UCSD-AML1 (cell line): ENCODE measurements at regions not wholly inside any gene's neighbourhood (a gene's known extent, or its start where the extent isn't known, plus 50 kb on each side); places are given as distances from the start of the nearest gene placed in this dataset.
"Not testable (repeated sequence)": the region's sequence is repeated elsewhere in the genome, so short reads cannot be mapped to it uniquely, and the experiment has no call there.

ENCODE experiments used
- DNase-seq: peaks from one replicate; lab custom pipeline; 2025; ENCODE audit not compliant: unreplicated experiment; lab: John Stamatoyannopoulos, UW

DNA sequence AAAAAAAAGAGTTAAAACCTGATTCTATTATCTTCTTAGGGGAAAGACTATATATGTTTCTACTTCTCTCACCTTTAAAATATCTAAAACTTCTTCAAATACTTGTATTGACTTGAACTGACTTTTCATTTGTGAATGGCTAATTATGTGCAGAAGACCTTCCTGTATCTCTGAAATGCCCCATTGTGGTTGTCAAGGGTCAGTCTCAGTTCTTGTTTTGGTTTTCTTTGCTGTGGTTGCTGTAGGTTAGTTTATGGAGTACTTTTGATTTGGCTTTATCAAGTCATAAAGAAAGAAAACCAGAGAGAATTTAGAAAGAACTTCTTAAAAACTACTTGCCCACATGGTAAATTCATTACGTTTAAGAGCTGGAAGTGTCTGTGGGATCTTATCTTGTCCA lies 345.3 kb upstream of the POU1F1 start:
- no peak for DNase-seq

DNA sequence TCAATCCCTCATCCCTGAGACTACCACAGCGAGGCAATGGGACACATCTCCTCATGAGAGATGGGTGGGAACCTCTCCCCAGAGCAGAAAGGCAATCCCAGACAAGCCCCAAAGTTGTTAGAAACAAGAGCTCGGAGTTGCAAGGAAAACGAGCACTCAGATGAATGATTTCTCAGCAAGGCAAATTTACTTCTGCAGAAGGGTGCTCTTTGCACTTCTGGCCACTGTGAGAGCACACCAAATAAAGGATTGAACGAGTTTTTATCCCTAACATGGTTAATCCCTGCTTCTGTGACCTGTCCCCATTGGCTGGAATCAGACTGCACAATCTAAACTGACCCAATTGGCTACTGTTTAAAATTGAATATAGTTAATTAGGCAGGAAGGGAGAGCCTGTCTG lies 339.1 kb upstream of the POU1F1 start:
- no peak for DNase-seq

DNA sequence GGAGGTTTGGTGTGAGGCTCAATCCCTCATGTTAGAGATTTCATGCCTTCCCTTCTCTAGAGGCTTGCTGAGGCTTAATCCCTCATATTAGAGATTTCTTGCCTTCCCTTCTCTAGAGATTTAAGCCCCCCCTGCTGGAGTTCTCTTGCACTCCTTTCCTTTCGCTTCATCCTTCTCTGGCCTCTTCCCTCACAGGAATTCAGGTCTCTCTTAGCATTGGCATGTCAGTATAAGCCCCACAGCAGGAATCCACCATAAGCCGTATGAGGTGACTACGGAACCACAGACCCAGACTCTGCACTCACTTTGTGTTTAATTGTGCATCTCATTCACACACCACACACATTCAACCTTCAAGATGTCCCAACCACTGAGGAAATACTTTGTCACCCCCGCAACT lies 338.6 kb upstream of the POU1F1 start:
- DNase-seq = no peak

DNA sequence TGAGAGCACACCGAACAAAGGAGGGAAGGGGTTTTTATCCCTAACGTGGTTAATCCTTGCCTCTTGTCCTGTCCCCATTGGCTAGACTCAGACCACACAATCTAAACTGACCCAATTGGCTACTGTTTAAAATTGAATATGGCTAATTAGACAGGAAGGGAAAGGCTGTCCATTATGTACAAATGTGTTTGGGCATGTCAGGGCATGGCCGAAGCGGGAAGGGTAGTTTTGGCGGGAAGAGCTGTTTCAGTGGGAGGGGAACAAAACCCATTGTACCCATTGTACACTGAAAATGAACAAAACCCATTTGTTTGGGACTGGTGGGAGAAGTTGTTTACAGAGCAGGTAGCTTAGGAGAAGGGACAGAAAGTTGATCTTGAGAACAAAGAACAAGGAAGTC lies 330.9 kb upstream of the POU1F1 start:
- no peak for DNase-seq

DNA sequence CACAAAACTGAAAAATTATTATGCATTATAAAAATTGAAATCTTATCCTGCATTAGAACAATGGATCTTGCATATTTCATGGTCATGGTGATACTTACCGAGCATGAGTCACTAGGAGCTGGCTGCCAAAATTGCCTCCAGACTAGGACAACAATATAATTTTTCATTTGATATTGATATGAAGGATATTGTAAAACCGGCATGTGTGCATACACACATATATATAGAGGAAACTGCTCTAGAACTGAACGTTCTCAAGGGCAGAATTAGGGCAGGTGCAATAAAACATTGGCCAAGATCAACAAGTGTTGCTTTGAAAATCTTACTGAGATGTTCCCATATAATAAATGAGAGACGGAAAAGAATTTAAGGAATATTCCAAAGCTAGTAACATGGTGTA lies 319.4 kb upstream of the POU1F1 start:
- DNase-seq = no peak

DNA sequence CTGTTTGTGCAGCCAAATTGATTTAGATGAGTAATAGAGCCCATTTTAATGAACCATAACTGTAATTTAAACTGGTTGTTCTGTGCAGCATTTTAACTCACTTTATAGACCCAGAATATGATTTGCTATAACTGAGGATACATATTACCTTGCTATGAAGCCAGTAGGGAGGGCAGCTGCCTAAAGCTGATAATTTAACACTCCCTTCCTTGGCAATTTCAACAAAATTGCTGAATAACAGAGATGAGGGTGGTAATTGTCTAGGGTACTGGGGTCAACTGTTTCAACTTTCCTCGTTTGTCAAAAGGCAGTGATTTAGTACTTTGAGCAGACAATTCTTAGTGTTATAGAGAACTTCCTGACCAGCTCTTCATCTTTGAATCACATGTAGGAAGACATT lies 304.9 kb upstream of the POU1F1 start:
- no peak for DNase-seq

DNA sequence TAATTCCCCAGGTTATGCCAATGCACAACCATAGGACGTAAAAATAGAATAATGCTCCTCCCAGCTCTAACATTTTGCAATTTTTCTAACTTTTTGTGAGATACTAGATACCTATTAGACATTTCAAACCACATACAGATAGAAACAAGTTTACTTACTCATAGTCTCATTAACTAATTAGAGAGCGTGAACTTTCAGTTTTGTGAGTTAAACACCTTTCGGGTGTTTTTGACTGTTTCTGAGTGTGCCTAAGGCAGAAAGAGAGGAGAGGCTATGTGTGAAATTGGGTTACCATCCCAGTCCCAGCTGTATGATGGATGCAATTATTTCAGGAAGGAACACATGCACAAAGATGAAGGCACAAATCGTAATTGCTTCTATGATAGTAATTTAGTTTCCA lies 300.4 kb upstream of the POU1F1 start:
- DNase-seq = no peak

DNA sequence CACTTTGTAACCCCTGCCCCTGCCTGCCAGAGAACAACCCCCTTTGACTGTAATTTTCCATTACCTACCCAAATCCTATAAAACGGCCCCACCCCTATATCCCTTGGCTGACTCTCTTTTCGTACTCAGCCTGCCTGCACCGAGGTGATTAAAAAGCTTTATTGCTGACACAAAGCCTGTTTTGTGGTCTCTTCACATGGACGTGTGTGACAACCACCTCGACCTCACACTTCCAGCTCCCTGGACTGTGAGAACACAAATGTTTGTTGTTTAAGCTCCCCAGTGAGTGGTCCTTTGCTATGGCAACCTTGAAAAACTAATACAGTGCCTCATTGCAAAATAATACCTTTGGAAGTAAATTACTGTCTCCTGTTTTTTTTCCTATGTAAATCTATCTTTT lies 299.2 kb upstream of the POU1F1 start:
- no peak for DNase-seq

DNA sequence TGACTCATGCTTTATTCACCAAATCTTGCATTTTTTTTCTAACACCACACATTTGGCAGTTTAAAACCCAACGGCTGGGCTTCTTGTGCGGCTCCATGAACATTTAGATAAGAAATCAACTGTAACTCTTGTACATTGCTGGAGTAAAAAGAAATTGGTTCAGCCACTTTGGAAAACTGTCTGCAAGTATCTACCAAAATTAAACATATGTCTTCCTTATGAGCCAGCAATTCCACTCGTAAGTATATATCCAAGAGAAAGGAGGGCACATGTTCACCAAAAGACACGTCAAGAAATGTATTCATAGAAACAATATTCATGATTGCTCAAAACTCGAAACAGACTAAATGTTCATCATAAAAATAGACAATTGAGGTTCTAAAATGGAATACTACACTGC lies 291.9 kb upstream of the POU1F1 start:
- DNase-seq = no peak

DNA sequence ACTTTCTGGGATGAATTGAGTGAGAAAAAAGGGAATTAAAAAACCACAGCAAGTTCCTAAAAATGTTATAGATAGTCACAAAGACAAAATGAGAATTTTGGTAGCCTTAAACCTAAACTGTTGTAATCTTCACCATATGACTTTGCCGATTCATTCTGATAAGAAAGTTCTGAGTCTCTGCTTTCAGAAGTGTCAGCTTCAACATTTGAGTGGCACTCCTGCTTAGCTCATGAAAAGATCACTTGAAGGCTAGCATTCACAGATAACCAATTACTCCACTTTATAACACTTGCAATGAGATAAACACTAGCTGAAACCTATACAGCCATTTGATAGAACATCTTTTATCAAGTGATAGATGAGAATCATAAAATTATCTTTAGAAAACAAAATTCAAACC lies 288.1 kb upstream of the POU1F1 start:
- DNase-seq = no peak

DNA sequence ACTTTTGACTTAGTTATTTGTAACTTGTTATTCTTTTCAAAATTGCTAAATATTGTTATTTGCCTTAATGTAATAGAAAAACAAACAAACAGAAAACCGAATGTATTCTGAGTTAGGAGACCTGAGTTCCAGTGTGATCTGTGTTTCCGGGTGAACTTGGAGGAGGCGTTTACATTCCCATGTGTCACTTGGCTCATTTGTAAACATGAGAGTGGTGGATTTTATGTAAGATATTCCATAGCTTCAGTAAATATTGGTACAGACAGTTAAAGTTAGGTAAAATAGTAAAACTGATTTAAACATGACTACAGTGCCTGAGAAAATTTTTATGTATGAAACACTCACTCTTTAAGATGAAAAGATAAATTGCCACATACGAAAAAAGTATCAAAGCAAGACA lies 287.3 kb upstream of the POU1F1 start:
- no peak for DNase-seq

DNA sequence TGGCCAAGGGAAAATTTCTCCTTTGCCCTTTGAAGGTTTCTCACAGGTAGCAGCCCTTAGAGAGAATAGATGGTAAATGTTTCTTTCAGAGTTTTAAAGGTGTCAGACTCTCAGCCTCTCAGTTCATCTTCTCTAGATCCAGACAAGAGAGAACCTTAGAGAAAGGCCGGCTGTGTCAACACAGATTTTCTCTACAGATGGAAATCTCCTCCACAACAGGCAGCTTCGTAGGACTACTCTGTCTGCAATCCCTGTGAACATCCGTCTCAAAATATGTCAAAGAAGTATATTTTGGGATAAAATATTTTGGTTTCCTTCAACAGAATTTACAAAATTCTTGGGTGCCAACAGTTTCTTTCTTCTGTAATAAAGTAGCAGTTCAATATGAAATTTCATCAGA lies 282.1 kb upstream of the POU1F1 start:
- DNase-seq = no peak

DNA sequence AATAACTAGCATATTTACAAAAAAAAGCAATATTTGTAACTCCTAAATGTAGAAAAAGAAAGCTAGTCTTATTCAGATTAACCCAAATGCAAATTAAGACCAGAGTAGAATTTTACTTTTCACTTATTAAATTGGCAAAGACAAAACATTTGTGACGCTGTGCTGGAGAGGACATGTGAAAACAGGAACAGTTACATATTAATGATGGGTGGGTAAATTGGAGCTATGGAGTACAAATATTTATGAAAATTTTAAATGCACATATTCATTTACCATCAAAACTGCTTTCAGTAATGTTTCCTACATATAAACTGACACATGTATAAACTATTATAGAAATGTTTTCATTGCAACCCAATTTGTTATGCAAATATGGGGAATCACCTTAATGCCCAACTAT lies 278.9 kb upstream of the POU1F1 start:
- DNase-seq = no peak

DNA sequence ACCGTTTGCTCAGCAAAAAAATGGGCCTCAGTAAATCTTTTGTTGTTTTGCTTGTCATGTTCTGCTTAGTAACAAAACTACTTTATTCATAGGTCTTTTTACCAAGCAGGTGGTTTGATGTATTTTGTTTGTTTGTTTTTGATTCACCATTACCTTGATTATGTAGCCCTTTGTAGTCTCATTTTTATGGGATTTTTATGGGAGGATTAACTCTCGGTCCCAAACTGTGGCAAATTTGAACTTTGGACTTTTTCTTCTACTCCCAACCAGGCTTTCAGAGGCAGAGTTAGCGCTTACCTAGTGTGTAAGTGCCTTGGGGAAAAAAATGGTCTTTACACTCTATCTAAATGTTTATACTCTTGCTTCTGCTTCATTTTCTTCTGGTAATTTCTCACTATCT lies 276.7 kb upstream of the POU1F1 start:
- DNase-seq = no peak

DNA sequence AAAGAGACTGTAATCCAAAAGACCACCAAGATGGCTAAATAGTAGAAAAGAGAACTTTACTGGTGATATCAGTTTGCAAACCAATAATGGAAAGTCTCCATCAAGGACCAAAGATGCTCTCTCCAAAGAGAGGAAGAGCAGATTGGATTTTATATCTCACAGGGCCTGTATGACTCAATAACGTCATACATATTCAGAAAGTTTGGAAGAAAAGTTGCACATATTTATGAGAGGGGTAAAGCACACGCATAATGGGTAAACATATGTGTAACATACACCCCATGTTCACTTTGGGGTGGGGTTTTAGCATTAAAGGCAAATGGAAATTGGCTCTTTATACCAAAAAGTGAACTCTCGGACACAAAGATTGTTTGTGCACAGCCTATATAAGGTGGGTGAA lies 274.5 kb upstream of the POU1F1 start:
- DNase-seq = no peak

DNA sequence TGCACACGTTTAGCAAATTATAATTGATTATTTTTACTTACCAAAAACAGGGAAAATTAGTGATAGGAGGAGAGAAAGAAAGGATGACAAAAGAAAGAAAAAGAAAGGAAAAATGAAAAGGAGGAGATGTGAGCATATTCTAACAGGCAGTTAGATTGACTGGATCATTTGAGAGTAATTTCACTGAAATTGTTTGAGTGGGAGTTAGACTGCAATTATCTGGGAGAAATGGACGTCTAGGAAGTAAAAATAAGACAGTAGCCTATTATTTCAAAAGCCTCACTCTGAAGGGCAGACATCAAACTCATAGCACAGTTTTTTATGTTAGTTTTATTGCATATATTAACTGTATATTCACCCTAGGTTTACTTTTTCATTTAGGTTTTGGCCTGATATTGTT lies 272.8 kb upstream of the POU1F1 start:
- DNase-seq = no peak

DNA sequence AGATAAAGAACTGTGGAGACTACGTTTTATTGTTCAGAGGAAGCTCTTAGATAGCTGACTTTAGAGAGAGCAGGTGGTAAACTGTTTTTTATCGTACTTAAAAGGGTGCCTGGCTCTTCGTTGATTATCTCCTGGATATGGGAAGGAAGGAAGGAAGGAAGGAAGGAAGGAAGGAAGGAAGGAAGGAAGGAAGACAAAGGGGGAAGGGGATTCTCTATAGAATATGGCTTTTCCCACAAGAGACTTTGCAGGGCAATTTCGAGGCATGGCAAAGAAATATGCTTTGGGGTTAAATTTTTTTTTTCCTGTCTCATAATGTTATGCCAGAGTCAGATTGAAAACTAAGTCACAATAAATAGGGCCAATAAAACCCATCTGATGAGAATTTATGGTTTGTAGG lies 271.9 kb upstream of the POU1F1 start:
- DNase-seq = no peak

DNA sequence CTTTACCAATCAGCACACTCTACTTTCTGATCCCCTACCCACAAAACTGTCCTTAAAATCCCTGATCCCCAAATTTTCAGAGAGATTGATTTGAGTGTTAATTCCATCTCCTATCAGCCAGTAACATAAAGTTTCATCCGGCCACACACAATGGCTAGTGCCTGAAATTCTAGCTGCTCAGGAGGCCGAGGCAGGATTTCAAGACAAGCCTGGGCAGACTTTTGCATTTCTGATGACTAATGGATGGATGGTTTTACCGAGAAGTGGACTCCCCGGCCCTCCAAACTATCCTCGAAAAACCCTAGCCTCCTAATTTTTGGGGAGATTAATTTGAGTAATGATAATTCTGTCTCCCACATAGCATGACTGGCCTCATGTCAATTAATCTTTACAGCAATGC lies 269.8 kb upstream of the POU1F1 start:
- no peak for DNase-seq

DNA sequence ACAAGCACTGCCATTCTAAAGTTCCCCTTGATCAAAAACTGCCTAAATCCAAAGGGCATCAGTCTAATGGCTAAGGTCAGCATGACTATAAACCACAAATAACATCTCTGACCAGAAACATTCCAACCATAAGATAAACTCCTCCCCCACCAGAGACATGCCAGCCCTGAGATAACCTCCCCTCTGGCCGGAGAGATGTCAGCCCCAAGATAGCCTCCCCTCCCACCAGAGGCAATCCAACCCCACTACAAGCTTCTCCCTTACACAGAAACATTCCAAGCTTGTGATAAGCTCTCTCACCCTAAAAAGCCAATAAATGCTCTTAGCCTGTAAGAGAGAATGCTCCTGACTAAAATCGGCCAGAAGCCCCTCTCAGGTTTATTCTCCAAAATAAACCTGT lies 267.0 kb upstream of the POU1F1 start:
- not testable (repeated sequence) for DNase-seq

DNA sequence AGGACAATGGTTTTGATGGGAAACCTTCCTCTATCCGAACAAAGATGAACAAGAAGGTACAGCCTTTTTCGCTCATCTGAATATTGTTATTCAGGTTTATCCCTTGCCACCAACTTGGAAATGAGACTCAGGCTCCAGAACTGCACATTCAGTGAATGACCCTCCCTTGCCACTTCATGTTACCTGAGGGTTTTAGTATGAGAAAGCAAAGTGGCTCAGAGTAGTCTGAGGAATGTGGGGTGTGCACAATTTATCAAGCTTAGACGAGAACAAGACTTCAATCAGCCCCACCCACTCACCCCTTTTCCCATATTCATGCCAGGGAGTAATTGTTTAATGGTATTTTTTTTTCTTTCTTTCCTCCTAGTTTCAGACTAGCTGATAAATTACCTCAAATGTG lies 265.3 kb upstream of the POU1F1 start:
- DNase-seq = no peak

DNA sequence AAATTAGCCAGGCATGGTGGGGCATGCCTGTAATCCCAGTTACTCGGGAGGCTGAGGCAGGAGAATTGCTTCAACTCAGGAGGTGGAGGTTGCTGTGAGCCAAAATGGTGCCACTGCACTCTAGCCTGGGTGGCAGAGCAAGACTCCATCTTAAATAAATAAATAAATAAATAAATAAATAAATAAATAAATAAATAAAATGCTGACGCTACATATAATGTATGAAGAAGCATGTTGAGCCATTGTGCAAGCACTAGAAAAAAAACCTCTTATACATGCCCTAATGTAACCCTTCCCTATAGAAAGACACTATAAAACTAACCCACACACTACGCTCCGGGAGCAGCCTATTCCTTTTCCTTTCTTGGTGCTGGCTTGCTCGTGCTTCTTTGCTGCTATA lies 262.3 kb upstream of the POU1F1 start:
- DNase-seq = not testable (repeated sequence)

DNA sequence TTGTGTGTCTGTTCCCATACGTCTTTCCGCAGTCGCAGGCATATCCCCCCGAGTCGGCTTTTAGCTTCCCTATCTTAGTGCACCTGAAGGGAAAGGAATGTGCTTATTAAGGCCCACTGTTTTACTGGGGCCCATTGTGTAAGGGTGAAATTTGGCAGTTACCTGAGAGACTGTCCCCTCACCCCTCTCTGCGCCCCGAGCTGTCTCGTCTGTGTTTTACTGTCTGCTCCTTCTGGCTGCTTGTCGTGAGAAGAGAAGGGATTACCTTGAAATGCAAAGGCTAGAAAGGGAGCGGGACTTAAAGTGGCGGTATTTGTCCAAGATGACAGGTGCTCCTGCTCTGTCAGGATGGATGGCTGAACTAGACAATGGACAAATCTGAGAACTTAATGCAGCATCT lies 233.0 kb upstream of the POU1F1 start:
- DNase-seq = no peak

DNA sequence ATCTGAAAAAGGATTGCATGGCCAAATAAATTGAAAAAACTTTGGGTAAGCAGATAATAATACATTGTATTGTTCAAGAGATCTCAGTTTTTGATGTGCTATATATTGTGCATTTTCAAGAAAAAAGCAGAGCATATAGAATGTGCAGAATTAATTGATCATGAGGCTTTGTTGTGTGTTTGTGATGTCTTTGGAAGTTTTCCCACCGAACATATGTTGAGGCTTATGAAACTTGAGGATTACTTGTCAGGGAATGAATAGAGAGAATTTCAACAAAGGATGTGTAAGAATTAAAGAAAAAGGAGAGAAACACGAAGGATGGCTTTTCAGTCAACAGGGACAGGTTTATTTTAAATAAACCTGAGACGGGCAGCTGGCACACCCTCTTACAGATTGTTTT lies 232.5 kb upstream of the POU1F1 start:
- DNase-seq = no peak

DNA sequence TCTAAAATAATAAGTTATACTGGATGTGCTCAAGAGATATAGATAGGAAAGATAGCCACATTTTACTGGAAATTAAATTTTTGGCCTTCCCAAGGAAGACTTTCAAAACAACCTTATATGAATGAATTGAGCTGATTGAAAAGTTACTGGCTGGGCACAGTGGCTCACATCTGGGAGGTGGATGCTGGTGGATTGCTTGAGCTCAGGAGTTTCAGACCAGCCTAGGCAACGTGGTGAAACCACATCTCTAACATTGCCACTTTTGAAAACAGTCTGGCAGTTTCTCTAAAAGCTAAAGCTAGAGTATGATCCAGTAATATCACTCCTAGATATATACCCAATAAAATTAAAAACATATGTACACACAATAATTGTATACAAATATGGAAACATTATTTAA lies 231.4 kb upstream of the POU1F1 start:
- no peak for DNase-seq
